Lung microvascular endothelial cell (primary cell): ENCODE measurements at regions not wholly inside any gene's neighbourhood (a gene's known extent, or its start where the extent isn't known, plus 50 kb on each side); places are given as distances from the start of the nearest gene placed in this dataset.

Experiments
- DNase-seq, 2 donors: peaks; one replicate each; pipeline versions ENCODE4 v3.0.0 to v3.0.0-alpha.2; 2010; ENCODE audit warnings: low read depth in 2 of 2

- DNase-seq, result no peak
These were observed 107.5 kb upstream of the SDK1 start for GRCh38 chr7:3193379-3194120.

- DNase-seq, result peak; percentile 7 to 91
These were observed 106.4 kb upstream of the SDK1 start for GRCh38 chr7:3194501-3195141.

GRCh38 chr7:3195160-3195559 lies 105.9 kb upstream of the SDK1 start:
- no peak for DNase-seq

- DNase-seq, result no peak
These were observed 104.2 kb upstream of the SDK1 start for GRCh38 chr7:3196629-3197400.

- DNase-seq, result no peak
These were observed 103.4 kb upstream of the SDK1 start for GRCh38 chr7:3197567-3198213.

GRCh38 chr7:3198316-3198715 lies 102.7 kb upstream of the SDK1 start:
- no peak for DNase-seq

GRCh38 chr7:3200504-3200903 lies 100.5 kb upstream of the SDK1 start:
- DNase-seq, result peak; percentile 57 to 62

GRCh38 chr7:3201306-3201705 lies 99.7 kb upstream of the SDK1 start:
- DNase-seq, result no peak

GRCh38 chr7:3201937-3202710 lies 98.9 kb upstream of the SDK1 start:
- DNase-seq, result no peak

GRCh38 chr7:3204526-3204925 lies 96.5 kb upstream of the SDK1 start:
- DNase-seq, result no peak

- DNase-seq, result no peak
These were observed 95.0 kb upstream of the SDK1 start for GRCh38 chr7:3206101-3206500.

GRCh38 chr7:3206771-3207191 lies 94.3 kb upstream of the SDK1 start:
- no peak for DNase-seq

GRCh38 chr7:3207387-3207902 lies 93.6 kb upstream of the SDK1 start:
- no peak for DNase-seq

- DNase-seq, result no peak
These were observed 90.5 kb upstream of the SDK1 start for GRCh38 chr7:3210531-3210930.

- no peak for DNase-seq
These were observed 87.0 kb upstream of the SDK1 start for GRCh38 chr7:3214090-3214413.

GRCh38 chr7:3215624-3216585 lies 85.1 kb upstream of the SDK1 start:
- no peak for DNase-seq

- DNase-seq, result no peak
These were observed 83.9 kb upstream of the SDK1 start for GRCh38 chr7:3217166-3217565.

GRCh38 chr7:3218411-3219225 lies 82.4 kb upstream of the SDK1 start:
- no peak for DNase-seq

GRCh38 chr7:3229904-3230470 lies 71.1 kb upstream of the SDK1 start:
- no peak for DNase-seq
